Naive thymus-derived CD4-positive, alpha-beta T cell (primary cell): ENCODE measurements at regions not wholly inside any gene's neighbourhood (a gene's known extent, or its start where the extent isn't known, plus 50 kb on each side); places are given as distances from the start of the nearest gene placed in this dataset.
A peak's percentile ranks its signal among the peaks of the same experiment; 100 is the strongest.
"Not testable (repeated sequence)": the region's sequence is repeated elsewhere in the genome, so short reads cannot be mapped to it uniquely, and the experiment has no call there.

Experiments
- ATAC-seq: fragments of 150-1000 bp; cut with Tn5 transposase; 2 replicates; pipeline ENCODE4 v1.10.0; 2021; ENCODE audit warnings: mild to moderate bottlenecking, moderate library complexity
- CTCF ChIA-PET: fragments of 350-600 bp; sonication (Branson Sonifier 250); formaldehyde crosslinking; loops from one replicate; lab custom pipeline; 2021; ENCODE audit warnings: antibody characterized with exemption; lab: Charles Lee
- POLR2A ChIA-PET: fragments of 350-600 bp; sonication (Branson Sonifier 250); formaldehyde crosslinking; loops from one replicate; lab custom pipeline; 2021; ENCODE audit warnings: antibody characterized with exemption, inconsistent platforms; lab: Charles Lee
- DNase-seq, 9 donors: peaks; one replicate each; pipeline versions ENCODE4 v3.0.0 to v3.0.0-alpha.2; 2020 to 2022; ENCODE audit warnings: mixed read lengths in 1 of 9
- H3K27ac ChIP-seq: one replicate; pipeline ENCODE4 v1.7.0; 2013; ENCODE audit warnings: mild to moderate bottlenecking, low read depth, low read length, moderate library complexity
- H3K27me3 ChIP-seq, 2 donors: one replicate each; pipeline ENCODE4 v1.7.0; 2013; ENCODE audit warnings: low read length in 2 of 2, mild to moderate bottlenecking in 2 of 2, moderate library complexity in 2 of 2; ENCODE audit not compliant: control insufficient read depth in 2 of 2, insufficient read depth in 2 of 2
- H3K36me3 ChIP-seq, 3 experiments: 1 replicate in 2 of 3; 2 replicates in 1 of 3; pipeline ENCODE4 v1.7.0; 2013; ENCODE audit warnings: low read length in 3 of 3, mild to moderate bottlenecking in 3 of 3, moderate library complexity in 1 of 3; ENCODE audit not compliant: insufficient read depth in 3 of 3, control insufficient read depth in 2 of 3
- H3K4me1 ChIP-seq, 2 donors: one replicate each; pipeline ENCODE4 v1.7.0; 2013; ENCODE audit warnings: low read length in 2 of 2, mild to moderate bottlenecking in 2 of 2, moderate library complexity in 1 of 2; ENCODE audit not compliant: control insufficient read depth in 2 of 2, insufficient read depth in 2 of 2
- H3K4me3 ChIP-seq: 2 replicates; pipeline ENCODE4 v1.7.0; 2013; ENCODE audit warnings: mild to moderate bottlenecking, low read length
- H3K9me3 ChIP-seq, 3 experiments: 1 replicate in 2 of 3; 2 replicates in 1 of 3; pipeline ENCODE4 v1.7.0; 2013; ENCODE audit warnings: low read length in 3 of 3; ENCODE audit not compliant: control insufficient read depth in 2 of 3
- H3K27ac Mint-ChIP-seq, 9 donors: one replicate each; pipeline ENCODE4 v1.8.0; 2020 to 2022; ENCODE audit warnings: mixed read lengths in 9 of 9, mild to moderate bottlenecking in 8 of 9, moderate library complexity in 5 of 9, inconsistent platforms in 2 of 9
- H3K27me3 Mint-ChIP-seq, 5 donors: one replicate each; pipeline ENCODE4 v1.8.0; 2021 to 2022; ENCODE audit warnings: mixed read lengths in 5 of 5, mild to moderate bottlenecking in 1 of 5
- H3K36me3 Mint-ChIP-seq, 5 donors: one replicate each; pipeline ENCODE4 v1.8.0; 2020 to 2022; ENCODE audit warnings: mixed read lengths in 5 of 5, mild to moderate bottlenecking in 3 of 5, inconsistent platforms in 1 of 5
- H3K4me1 Mint-ChIP-seq, 7 donors: one replicate each; pipeline ENCODE4 v1.8.0; 2020 to 2022; ENCODE audit warnings: mixed read lengths in 7 of 7, mild to moderate bottlenecking in 3 of 7, inconsistent platforms in 1 of 7
- H3K4me3 Mint-ChIP-seq, 10 donors: one replicate each; pipeline ENCODE4 v1.8.0; 2020 to 2022; ENCODE audit warnings: mild to moderate bottlenecking in 10 of 10, mixed read lengths in 10 of 10, moderate library complexity in 6 of 10, inconsistent platforms in 2 of 10
- H3K9me3 Mint-ChIP-seq, 11 donors: one replicate each; pipeline ENCODE4 v1.8.0; 2020 to 2022; ENCODE audit warnings: mixed read lengths in 11 of 11, mild to moderate bottlenecking in 4 of 11, inconsistent platforms in 1 of 11, moderate library complexity in 1 of 11
- intact Hi-C, 2 donors: fragments of 100-400 bp; cut with micrococcal nuclease; formaldehyde crosslinking; loops; one replicate each; pipeline ENCODE4 v1.15.1; 2023

GRCh38 chr6:27633221-27633688 is 160.3 kb upstream of the ZNF184 start:
- H3K27ac ChIP-seq, H3K27ac Mint-ChIP-seq, DNase-seq, H3K9me3 ChIP-seq, H3K4me3 ChIP-seq, POLR2A ChIA-PET, ATAC-seq, H3K4me1 ChIP-seq, CTCF ChIA-PET, intact Hi-C loops, H3K36me3 ChIP-seq: not testable (repeated sequence)
- peaks cover 14 to 15% of the 10 kb centered on the region in 2 donors for H3K27me3 ChIP-seq
- Mint-ChIP-seq H3K4me1 (peaks cover 3 to 15% (median 12%) of the 10 kb centered on the region in 7 donors), H3K27me3 (peaks cover 59 to 95% (median 84%) of the 10 kb centered on the region in 5 donors), H3K9me3 (peaks cover 2 to 22% (median 8%) of the 10 kb centered on the region in 11 donors), H3K4me3 (peak overlapping the region in 1 of 10 donors; percentile 56), H3K36me3 (peaks cover 3 to 12% (median 4%) of the 10 kb centered on the region in 5 donors)

DNA sequence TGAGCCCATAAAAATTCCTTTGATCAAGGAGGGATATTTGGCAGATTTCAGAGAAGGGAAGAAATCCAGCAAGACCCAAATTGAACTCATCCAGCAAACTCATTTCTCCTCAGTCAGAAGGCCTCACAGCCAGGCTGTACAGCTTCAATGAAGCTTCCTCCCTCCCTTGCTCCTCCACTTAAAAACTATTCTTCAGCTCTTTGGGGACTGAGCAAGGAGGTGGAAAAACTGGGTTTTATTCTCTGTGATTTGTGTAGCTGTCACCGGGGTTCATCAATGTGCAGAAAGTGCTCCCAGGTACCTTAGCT is 158.7 kb upstream of the ZNF184 start:
- peaks cover 3 to 15% (median 10%) of the 10 kb centered on the region in 7 donors for H3K4me1 Mint-ChIP-seq
- Histone ChIP-seq H3K9me3 (no peaks in the 10 kb centered on the region), H3K36me3 (no peaks in the 10 kb centered on the region), H3K4me3 (no peak overlapping the region), H3K27ac (no peak overlapping the region), H3K27me3 (peaks cover 13 to 15% of the 10 kb centered on the region in 2 donors), H3K4me1 (no peaks in the 10 kb centered on the region)
- no peak for DNase-seq
- intact Hi-C loops, result no loop called here
- CTCF ChIA-PET, result interaction anchor here (0.6 kb wide), 1 partner anchor 500 kb away, joined by 4 read pairs; no protein-coding TSS in a partner anchor
- no peak for ATAC-seq
- H3K27me3 Mint-ChIP-seq, result peaks cover 59 to 95% (median 75%) of the 10 kb centered on the region in 5 donors
- peaks cover 2 to 22% (median 8%) of the 10 kb centered on the region in 11 donors for H3K9me3 Mint-ChIP-seq
- H3K27ac Mint-ChIP-seq, result no peak overlapping the region
- H3K4me3 Mint-ChIP-seq, result peak overlapping the region in 2 of 10 donors; percentile 59 to 76
- H3K36me3 Mint-ChIP-seq, result peaks cover 0 to 12% (median 4%) of the 10 kb centered on the region in 5 donors
- POLR2A ChIA-PET, result no interaction called here

DNA sequence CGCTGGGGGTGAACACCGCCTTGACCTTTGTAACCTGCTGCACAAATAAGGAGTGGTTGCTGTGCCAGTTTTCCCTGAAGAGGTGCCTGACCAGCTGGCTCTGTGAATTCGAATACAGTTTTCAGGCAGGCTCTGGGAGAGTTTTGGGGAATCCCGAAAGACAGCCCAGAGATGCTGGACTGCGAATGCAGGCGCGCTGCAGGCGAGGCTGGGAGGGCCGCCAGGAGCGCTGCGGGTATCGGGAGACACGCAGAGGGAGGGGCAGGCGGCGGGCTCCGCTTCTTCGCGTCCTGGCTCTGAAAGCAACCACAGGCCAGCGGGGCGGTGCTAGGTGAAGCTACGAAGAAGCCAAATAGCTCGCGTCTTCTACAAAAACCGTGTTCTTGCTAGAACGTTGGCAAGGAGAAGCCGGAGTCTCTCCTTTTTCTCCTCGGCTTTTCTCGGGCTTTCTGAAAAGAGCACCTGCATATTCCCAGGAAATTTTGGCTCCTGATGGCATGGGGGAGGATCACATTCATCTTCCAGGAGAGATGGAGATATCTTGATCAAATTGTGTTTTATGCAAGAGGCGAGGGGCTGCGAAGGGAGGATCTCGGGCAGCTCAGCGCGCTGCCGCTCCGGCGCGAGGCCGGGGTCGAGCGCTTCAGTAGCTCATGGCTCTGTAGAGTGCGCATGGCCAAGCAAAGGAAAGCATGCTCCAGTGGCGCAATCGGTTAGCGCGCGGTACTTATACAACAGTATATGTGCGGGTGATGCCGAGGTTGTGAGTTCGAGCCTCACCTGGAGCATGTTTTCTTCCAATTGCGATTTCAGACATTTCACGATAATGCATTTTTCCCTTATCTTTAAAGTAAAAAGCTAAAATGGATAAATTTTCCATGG is 158.1 kb upstream of the ZNF184 start:
- peak in 1 of 9 donors; percentile 59 for DNase-seq

GRCh38 chr6:27624694-27625262 is 151.9 kb upstream of the ZNF184 start:
- no peaks in the 10 kb centered on the region for H3K36me3 ChIP-seq
- intact Hi-C loops, result no loop called here
- H3K27me3 ChIP-seq, result peaks cover 0 to 6% of the 10 kb centered on the region in 2 donors
- H3K9me3 Mint-ChIP-seq, result peaks cover 0 to 3% (median 0%) of the 10 kb centered on the region in 11 donors
- no peaks in the 10 kb centered on the region for H3K4me1 Mint-ChIP-seq
- POLR2A ChIA-PET, result no interaction called here
- no peaks in the 10 kb centered on the region for H3K36me3 Mint-ChIP-seq
- no peak overlapping the region for H3K4me3 Mint-ChIP-seq
- H3K27ac ChIP-seq, result no peak overlapping the region
- H3K9me3 ChIP-seq, result no peaks in the 10 kb centered on the region
- DNase-seq, result no peak
- no peaks in the 10 kb centered on the region for H3K4me1 ChIP-seq
- no peak overlapping the region for H3K4me3 ChIP-seq
- H3K27me3 Mint-ChIP-seq, result peaks cover 37 to 85% (median 67%) of the 10 kb centered on the region in 5 donors
- no peak overlapping the region for H3K27ac Mint-ChIP-seq
- CTCF ChIA-PET, result no interaction called here
- ATAC-seq, result no peak

More for the DNA sequence above, 158.1 kb upstream of the ZNF184 start:
- H3K4me3 ChIP-seq, result no peak overlapping the region
- peaks cover 57 to 94% (median 71%) of the 10 kb centered on the region in 5 donors for H3K27me3 Mint-ChIP-seq
- H3K27ac ChIP-seq, result no peak overlapping the region
- peak overlapping the region; percentile 51 to 84 (median 69) for H3K4me3 Mint-ChIP-seq
- CTCF ChIA-PET, result interaction anchor here (0.6 kb wide), 1 partner anchor 500 kb away, joined by 4 read pairs; no protein-coding TSS in a partner anchor
- H3K9me3 Mint-ChIP-seq, result peaks cover 2 to 22% (median 8%) of the 10 kb centered on the region in 11 donors
- ATAC-seq, result no peak
- no peaks in the 10 kb centered on the region for H3K9me3 ChIP-seq
- H3K27ac Mint-ChIP-seq, result peak overlapping the region in 1 of 9 donors; percentile 77
- intact Hi-C loops, result no loop called here
- H3K36me3 ChIP-seq, result no peaks in the 10 kb centered on the region
- POLR2A ChIA-PET, result no interaction called here
- no peaks in the 10 kb centered on the region for H3K4me1 ChIP-seq
- H3K27me3 ChIP-seq, result peaks cover 13 to 15% of the 10 kb centered on the region in 2 donors
- H3K4me1 Mint-ChIP-seq, result peaks cover 3 to 15% (median 10%) of the 10 kb centered on the region in 7 donors
- peaks cover 0 to 12% (median 4%) of the 10 kb centered on the region in 5 donors for H3K36me3 Mint-ChIP-seq

DNA sequence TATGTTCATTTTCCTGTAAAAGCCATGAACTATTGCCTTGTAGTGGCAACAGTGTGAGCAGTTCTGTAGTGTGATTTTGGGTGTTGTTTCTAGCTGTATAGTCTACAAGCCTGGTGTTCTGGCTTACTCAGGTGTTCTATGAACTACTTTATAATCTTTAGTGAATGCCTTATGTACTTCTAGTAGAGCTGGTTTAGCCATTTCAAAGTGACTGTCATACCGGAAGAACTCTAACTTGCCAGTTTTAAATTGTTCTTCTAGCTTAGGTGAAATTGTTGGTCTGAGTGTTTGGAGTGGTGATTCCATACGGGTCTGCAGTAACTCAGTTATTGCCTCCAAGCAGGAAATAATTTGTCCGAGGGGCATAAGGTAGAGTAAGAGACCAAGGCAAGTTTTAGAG is 150.2 kb upstream of the ZNF184 start:
- peaks cover 43 to 81% (median 65%) of the 10 kb centered on the region in 5 donors for H3K27me3 Mint-ChIP-seq
- Histone ChIP-seq H3K36me3 (no peaks in the 10 kb centered on the region), H3K27ac (no peak overlapping the region), H3K4me3 (no peak overlapping the region), H3K9me3 (no peaks in the 10 kb centered on the region), H3K4me1 (no peaks in the 10 kb centered on the region), H3K27me3 (peaks cover 0 to 13% of the 10 kb centered on the region in 2 donors)
- intact Hi-C loops, result no loop called here
- no peak overlapping the region for H3K27ac Mint-ChIP-seq
- H3K4me3 Mint-ChIP-seq, result no peak overlapping the region
- ChIA-PET POLR2A (no interaction called here), CTCF (no interaction called here)
- no peak for DNase-seq
- ATAC-seq, result no peak
- H3K36me3 Mint-ChIP-seq, result peaks cover 0 to under 1% (median 0%) of the 10 kb centered on the region in 5 donors
- H3K4me1 Mint-ChIP-seq, result peaks cover 0 to 2% (median under 1%) of the 10 kb centered on the region in 7 donors
- H3K9me3 Mint-ChIP-seq, result peaks cover 0 to 3% (median 0%) of the 10 kb centered on the region in 11 donors

- peaks cover 0 to 4% (median 0%) of the 10 kb centered on the region in 11 donors for H3K9me3 Mint-ChIP-seq
- no peak for ATAC-seq
- H3K4me1 Mint-ChIP-seq, result peaks cover 4 to 18% (median 17%) of the 10 kb centered on the region in 7 donors
- H3K27ac Mint-ChIP-seq, result no peak overlapping the region
- no peak for DNase-seq
- no peaks in the 10 kb centered on the region for H3K36me3 ChIP-seq
- no peaks in the 10 kb centered on the region for H3K4me1 ChIP-seq
- POLR2A ChIA-PET, result interaction anchor here (0.5 to 0.7 kb wide), 3 partner anchors 52 to 328 kb away, joined by 3 read pairs; no protein-coding TSS in a partner anchor
- no peak overlapping the region for H3K4me3 ChIP-seq
- CTCF ChIA-PET, result no interaction called here
- peaks cover 62 to 80% (median 73%) of the 10 kb centered on the region in 5 donors for H3K27me3 Mint-ChIP-seq
- peaks cover 0 to 15% of the 10 kb centered on the region in 2 donors for H3K27me3 ChIP-seq
- intact Hi-C loops, result loop anchor here in 1 of 2 donors (5.0 kb wide), 1 partner anchor 133 kb away; no protein-coding TSS in a partner anchor
- H3K4me3 Mint-ChIP-seq, result no peak overlapping the region
- peaks cover 0 to 4% (median 0%) of the 10 kb centered on the region in 5 donors for H3K36me3 Mint-ChIP-seq
- H3K27ac ChIP-seq, result no peak overlapping the region
- no peaks in the 10 kb centered on the region for H3K9me3 ChIP-seq
Measured at GRCh38 chr6:27619436-27619835, 146.5 kb upstream of the ZNF184 start.
